ENCODE measurements at regions not wholly inside any gene's neighbourhood (a gene's known extent, or its start where the extent isn't known, plus 50 kb on each side); places are given as distances from the start of the nearest gene placed in this dataset.
A peak's percentile ranks its signal among the peaks of the same experiment; 100 is the strongest.

GRCh38 chr7:91326516-91327199 is 62.4 kb downstream of the FZD1 start:
- H3K4me1 ChIP-seq (ENCODE audit: control insufficient read depth, low read length): peaks cover 40% of the 10 kb centered on the region
- H3K27ac ChIP-seq (ENCODE audit: low read depth, low read length): peak overlapping the region; percentile 75
- H3K4me3 ChIP-seq (ENCODE audit: low read length): peak overlapping the region; percentile 46
- TF ChIP-seq, protein P1, sequence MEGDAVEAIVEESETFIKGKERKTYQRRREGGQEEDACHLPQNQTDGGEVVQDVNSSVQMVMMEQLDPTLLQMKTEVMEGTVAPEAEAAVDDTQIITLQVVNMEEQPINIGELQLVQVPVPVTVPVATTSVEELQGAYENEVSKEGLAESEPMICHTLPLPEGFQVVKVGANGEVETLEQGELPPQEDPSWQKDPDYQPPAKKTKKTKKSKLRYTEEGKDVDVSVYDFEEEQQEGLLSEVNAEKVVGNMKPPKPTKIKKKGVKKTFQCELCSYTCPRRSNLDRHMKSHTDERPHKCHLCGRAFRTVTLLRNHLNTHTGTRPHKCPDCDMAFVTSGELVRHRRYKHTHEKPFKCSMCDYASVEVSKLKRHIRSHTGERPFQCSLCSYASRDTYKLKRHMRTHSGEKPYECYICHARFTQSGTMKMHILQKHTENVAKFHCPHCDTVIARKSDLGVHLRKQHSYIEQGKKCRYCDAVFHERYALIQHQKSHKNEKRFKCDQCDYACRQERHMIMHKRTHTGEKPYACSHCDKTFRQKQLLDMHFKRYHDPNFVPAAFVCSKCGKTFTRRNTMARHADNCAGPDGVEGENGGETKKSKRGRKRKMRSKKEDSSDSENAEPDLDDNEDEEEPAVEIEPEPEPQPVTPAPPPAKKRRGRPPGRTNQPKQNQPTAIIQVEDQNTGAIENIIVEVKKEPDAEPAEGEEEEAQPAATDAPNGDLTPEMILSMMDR (IDR thresholded peaks at IDR 0.05; ENCODE audit: low read depth, low read length, poor library complexity, severe bottlenecking): no peak
- TF ChIP-seq EZH2phosphoT487 (IDR thresholded peaks at IDR 0.05; ENCODE audit: borderline replicate concordance, low read length): no peak
- no peaks in the 10 kb centered on the region for H3K27me3 ChIP-seq (ENCODE audit: control insufficient read depth, low read length)
- H3K4me2 ChIP-seq (ENCODE audit: low read length): peak overlapping the region; percentile 58
- no peaks in the 10 kb centered on the region for H3K79me2 ChIP-seq (ENCODE audit: control insufficient read depth, low read length)
- no peaks in the 10 kb centered on the region for H3K9me3 ChIP-seq (ENCODE audit: control insufficient read depth, insufficient read depth, low read length)
- peaks cover 7% of the 10 kb centered on the region; the same call in 1 of the 2 replicates for H3F3A ChIP-seq (ENCODE audit: control insufficient read depth, insufficient read depth)
- H3K36me3 ChIP-seq (ENCODE audit: control insufficient read depth, low read length): no peaks in the 10 kb centered on the region
- H4K20me1 ChIP-seq (ENCODE audit: control insufficient read depth, insufficient read depth, low read depth, low read length): no peaks in the 10 kb centered on the region
- no peaks in the 10 kb centered on the region for H3K9me2 ChIP-seq (replicated peaks; ENCODE audit: control insufficient read depth, low read length)

- Histone ChIP-seq H3K9me2 (replicated peaks; ENCODE audit: control insufficient read depth, low read length) (no peaks in the 10 kb centered on the region), H3K4me3 (ENCODE audit: low read length) (peak overlapping the region; percentile 46; the same call in 1 of the 2 replicates), H4K20me1 (ENCODE audit: control insufficient read depth, insufficient read depth, low read depth, low read length) (no peaks in the 10 kb centered on the region), H3K4me2 (ENCODE audit: low read length) (peak overlapping the region; percentile 58), H3K27ac (ENCODE audit: low read depth, low read length) (peak overlapping the region; percentile 75), H3K36me3 (ENCODE audit: control insufficient read depth, low read length) (no peaks in the 10 kb centered on the region), H3K79me2 (ENCODE audit: control insufficient read depth, low read length) (no peaks in the 10 kb centered on the region), H3F3A (ENCODE audit: control insufficient read depth, insufficient read depth) (peaks cover 7% of the 10 kb centered on the region; the same call in 1 of the 2 replicates), H3K4me1 (ENCODE audit: control insufficient read depth, low read length) (peaks cover 40% of the 10 kb centered on the region), H3K27me3 (ENCODE audit: control insufficient read depth, low read length) (no peaks in the 10 kb centered on the region), H3K9me3 (ENCODE audit: control insufficient read depth, insufficient read depth, low read length) (no peaks in the 10 kb centered on the region)
- TF ChIP-seq, protein P1 (IDR thresholded peaks at IDR 0.05; ENCODE audit: low read depth, low read length, poor library complexity, severe bottlenecking): no peak
- TF ChIP-seq EZH2phosphoT487 (IDR thresholded peaks at IDR 0.05; ENCODE audit: borderline replicate concordance, low read length): no peak
Observed at GRCh38 chr7:91327346-91327745, 63.1 kb downstream of the FZD1 start.

DNA sequence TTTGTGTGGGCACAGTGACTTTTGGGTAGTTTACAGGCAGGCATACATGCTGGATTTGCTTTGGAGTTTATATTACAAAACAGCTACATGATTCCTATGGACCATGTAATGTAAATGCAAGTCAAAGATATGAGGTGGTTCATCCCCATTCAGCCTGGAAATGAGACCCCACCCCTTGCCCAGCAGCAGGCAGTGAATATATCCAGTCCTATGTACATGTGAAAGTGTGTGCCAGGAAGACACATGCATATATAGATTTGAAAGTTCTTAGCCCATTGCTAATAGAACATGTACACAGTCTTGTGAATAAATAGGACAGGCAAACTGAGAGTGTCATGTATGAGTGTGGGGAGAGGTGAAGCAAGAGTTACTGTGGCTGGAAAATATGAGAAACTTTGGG is 65.3 kb downstream of the FZD1 start:
- H3K27me3 ChIP-seq (ENCODE audit: control insufficient read depth, low read length): no peaks in the 10 kb centered on the region
- no peak overlapping the region for H3K4me2 ChIP-seq (ENCODE audit: low read length)
- peaks cover 7% of the 10 kb centered on the region; the same call in 1 of the 2 replicates for H3F3A ChIP-seq (ENCODE audit: control insufficient read depth, insufficient read depth)
- no peak overlapping the region for H3K27ac ChIP-seq (ENCODE audit: low read depth, low read length)
- H3K36me3 ChIP-seq (ENCODE audit: control insufficient read depth, low read length): no peaks in the 10 kb centered on the region
- no peaks in the 10 kb centered on the region for H3K9me3 ChIP-seq (ENCODE audit: control insufficient read depth, insufficient read depth, low read length)
- no peaks in the 10 kb centered on the region for H3K79me2 ChIP-seq (ENCODE audit: control insufficient read depth, low read length)
- TF ChIP-seq, protein P1 (IDR thresholded peaks at IDR 0.05; ENCODE audit: low read depth, low read length, poor library complexity, severe bottlenecking): no peak
- peaks cover 35% of the 10 kb centered on the region for H3K4me1 ChIP-seq (ENCODE audit: control insufficient read depth, low read length)
- no peaks in the 10 kb centered on the region for H4K20me1 ChIP-seq (ENCODE audit: control insufficient read depth, insufficient read depth, low read depth, low read length)
- H3K4me3 ChIP-seq (ENCODE audit: low read length): no peak overlapping the region
- H3K9me2 ChIP-seq (replicated peaks; ENCODE audit: control insufficient read depth, low read length): no peaks in the 10 kb centered on the region

Data from DOHH2 (cell line).